Activated T-cell treated with anti-CD3 and anti-CD28 coated beads, Interleukin-2, amount 50 U/mL, for 48 hours (primary cell): ENCODE measurements at regions not wholly inside any gene's neighbourhood (a gene's known extent, or its start where the extent isn't known, plus 50 kb on each side); places are given as distances from the start of the nearest gene placed in this dataset.

Source experiments
- DNase-seq, 2 experiments: peaks; one replicate each; pipeline ENCODE4 v3.0.0-alpha.2; 2020

DNA sequence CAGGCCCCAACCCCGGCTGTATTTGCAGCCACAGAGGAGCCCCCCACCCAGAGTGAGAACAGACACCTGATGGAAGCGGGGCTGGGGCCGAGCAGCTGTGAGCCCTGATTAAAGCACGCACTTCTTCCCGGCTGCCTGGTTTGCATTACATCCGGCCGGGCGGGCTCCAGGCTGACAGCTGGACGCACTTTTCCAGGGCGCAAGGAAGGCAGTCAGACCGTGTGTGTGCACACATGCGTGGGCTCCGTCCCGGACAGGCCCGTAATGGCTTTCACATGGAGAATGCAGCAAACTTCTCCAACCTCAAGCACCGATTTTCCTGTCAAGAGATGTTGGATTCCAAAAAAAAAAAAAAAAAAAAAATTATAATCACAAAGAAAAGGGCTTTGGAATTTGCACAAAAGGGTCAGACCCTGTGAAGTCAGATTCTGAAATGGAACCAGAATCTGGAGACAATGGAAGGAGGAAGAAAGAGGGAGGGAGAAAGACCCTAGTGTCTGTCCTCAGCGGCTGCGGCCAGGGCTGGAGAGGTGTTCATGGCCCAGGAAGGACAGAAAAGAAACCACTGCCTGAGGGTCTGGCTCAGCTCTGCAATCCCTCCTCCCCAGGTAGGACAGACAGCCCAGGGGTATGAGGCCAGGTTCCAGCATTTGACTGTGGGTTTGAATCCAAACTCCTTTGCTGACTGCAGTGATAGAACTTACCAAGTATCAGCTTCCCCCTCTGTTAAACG lies 365.5 kb downstream of the MN1 start:
- no peak for DNase-seq

DNA sequence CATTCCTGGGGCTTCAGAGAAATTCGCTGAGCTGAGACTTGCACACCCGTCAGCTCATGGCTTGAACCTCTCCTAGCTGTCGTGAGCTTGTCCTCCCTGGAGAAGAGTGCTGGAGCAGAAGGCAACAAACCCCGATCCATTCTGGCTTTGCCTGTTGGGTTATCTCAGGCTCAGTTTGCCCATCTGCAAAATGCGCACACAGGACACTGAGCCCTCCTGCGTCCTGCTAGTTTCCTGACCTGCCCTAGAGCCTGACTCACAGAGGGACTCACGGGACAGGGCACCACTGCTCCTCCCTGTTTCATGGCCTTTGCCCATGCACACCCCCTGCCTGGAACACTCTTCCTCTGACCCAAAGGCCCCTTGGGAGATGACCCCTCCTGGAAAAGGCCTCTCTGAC lies 365.0 kb downstream of the MN1 start:
- no peak for DNase-seq

DNA sequence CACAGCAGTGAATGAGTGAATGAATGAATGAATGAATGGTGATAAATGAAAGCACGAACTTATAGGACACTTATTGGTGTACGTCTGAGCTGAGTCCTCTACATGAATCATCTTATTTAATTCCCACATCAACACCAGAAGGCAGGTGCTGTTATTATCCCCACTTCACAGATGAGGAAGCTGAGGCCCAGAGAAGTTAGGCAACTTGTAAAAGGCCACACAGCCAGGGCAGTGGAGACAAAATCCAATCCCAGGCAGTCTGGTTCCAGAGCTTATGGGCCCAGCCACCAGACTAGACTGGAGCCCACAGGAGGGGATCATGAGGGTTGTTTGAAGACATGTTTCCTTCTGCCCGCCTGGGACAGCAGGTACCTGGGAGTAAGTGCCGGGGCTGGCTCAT lies 364.0 kb downstream of the MN1 start:
- no peak for DNase-seq

DNA sequence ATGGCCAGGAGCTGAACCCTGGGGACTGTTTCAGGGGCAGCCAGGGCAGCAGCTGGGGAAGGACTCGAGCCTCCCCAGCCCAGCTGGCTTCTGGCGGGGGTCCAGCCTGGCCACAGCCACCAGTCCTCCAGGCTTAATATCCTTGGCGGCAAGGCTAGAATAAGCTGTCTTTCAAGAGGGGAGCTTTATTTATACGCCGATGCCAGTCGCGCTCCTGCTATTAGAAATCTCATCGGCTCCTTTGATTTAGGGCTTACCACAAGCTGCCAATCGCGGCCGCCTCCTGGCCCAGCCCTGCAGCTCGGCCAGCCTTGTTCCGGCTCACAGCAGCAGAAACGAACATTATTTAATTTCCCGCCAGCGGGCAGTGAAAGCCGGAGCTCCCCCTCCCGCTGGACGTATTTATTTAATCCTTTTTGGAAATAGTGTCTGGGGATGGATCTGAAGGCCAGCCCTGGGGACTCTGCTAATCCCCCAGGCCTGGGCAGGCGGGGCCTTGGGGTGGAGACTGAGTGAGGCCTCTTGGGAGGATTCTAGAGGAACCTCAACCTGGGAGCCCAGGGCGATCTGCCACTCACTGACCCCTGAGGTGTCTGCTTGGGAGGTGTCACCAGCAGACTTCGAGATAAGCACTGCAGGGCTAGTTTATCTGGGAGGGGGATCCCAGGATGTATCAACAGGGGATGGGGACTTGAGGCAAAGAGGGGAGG lies 363.1 kb downstream of the MN1 start:
- DNase-seq = no peak

DNA sequence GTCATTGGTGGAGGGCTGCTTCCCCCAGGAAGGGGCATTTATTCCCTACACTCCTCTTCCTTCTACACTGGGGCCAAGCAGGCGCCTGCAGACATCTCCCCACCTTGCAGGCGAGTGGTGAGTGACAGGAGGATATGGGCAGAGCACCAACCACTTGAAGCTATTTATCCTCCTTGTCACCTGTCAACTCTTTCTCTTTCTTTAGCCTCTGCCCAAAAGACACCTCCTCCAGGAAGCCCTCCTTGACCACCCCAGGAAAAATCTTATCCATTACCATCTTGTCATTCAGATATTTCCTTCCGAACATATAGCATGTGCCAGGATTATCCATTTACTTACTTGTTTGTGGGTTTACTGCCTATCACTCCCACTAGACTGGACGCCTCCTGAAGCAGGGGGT lies 362.4 kb downstream of the MN1 start:
- DNase-seq = no peak

DNA sequence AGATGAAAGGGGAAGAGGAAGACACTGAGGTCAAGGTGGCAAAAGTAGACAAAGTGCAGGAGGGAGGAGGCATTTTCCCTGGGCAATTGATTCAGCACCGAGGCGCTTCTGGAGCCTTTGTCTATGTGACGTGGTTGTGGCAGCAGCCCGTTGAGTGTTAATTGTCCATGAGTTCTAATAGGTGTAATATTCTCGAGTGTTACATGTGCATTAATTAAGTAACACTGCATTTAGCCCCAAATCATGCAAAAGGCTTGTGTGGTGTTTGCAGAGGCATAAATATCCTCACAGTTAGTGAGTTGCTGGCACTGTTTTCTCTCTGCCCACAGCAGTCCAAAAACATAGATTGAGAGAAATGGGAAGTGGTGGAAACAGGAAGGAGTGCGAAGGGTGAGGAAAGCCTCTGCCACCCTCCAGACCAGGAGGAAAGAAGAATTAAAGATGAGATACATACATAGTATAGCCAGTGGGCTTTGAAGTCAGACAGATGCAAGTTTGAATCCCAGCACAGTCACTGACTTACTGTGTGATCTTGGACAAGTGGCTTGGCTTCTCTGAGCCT lies 361.2 kb downstream of the MN1 start:
- DNase-seq = no peak

DNA sequence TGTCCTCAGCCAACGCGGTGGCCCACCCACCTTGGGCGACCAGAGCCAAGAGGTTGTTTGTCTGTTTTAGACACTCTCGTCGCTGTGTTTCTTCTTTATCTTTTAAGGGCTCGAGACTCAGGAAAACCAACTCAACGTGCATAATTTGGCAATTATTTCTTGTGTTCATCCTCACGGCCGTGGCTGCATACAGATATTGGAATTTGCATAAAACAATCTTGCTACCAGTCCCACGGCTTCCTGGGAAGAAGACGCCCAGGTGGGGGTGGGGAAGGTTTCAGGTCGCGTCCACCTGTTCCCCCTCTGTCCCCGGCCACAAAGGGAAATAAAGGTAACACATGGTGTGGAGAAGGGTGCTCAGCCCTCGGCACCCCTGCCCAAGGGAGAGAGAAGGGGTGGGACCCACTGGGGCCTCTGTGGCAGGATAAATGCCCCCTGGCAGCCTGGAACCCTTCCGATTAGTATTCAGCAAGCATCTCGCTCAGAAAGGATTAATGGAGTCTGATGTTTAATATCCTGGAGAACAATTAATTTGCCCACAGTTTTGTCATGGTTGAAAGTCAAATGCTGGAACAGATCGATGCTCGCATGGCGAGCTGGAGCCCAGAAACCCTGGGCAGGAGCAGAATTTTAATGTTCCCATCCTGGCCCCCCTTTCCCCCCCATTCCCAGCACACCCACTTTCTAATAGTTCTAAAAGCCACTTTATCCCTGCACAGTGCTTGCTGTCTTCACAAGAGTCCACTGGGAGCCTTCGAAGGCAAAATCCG lies 359.7 kb downstream of the MN1 start:
- no peak for DNase-seq

DNA sequence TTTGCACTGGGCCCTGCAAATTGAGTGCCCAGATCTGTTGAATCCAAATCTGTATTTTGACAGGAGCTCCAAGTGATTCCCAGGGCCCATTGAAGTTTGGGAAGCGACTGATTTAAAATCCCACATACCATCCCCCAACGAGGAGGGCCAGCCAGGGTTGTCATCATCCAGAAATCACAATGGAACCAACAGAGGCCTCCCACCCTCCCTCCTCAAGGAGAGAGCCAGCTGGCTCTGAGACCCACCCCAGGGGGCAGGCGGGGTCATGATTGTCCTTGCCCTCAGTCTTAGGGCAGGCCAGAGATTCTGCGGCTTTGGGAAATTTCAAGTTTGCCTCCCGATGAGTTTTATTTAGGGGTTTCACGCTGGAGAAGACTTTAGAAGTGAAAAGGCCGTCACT lies 358.2 kb downstream of the MN1 start:
- DNase-seq = no peak

DNA sequence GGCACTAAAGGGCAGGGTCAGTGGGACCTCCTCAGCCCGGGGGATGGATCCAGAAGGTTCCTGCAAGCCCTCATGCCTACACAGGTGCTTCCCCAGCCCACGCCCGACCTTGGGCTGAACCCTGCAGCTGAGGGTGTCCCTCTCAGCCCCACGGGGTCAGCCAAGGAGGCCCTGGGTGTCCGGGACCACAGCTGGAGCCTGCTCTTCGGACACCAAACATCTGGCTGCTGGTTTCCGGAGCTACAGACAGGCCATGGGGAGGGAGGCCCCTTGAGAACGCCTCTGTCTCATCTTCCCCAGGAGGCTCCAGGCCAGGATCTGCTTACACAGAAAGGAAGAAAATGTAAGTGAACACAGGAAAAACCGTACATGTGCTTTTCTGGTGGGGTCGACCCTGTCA lies 355.7 kb downstream of the MN1 start:
- DNase-seq = no peak

DNA sequence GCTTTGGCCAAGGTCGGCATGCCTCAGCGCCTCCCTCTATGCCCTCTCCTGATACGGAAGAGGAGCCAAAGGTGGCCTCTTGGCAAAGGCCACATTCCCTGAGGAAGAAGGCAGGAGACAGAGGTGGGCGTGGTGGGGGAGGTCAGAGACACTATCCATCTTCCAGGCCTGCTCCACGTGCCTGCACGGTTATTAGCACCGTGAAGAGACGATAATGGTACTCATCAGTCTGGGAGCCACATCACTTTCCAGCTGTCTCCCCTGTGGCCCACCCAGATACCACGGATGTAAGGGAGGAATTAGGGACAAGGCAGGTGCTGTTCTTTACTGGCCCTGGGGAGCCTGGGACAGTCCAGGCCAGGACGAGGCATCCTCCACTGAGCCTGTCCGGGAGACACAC lies 354.3 kb downstream of the MN1 start:
- DNase-seq = no peak

DNA sequence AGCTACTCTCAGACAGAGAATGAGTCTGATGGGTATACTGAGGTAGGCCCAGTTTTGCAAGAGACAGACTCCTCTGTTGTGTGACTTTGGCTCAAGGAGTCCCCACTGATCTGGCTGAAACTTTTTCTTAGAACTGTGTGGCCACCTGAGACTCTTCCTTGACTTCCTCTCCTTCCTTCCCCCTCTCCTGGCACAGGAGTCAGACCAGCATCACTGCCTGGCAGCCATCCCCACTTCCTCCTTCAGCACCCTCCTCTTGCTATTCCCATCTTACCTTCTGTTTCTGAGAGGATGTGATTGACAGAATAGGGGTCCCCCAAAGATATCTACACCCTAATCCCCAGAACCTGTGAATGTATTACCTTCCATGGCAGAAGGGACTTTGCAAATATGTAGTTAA lies 351.1 kb downstream of the MN1 start:
- DNase-seq = no peak

DNA sequence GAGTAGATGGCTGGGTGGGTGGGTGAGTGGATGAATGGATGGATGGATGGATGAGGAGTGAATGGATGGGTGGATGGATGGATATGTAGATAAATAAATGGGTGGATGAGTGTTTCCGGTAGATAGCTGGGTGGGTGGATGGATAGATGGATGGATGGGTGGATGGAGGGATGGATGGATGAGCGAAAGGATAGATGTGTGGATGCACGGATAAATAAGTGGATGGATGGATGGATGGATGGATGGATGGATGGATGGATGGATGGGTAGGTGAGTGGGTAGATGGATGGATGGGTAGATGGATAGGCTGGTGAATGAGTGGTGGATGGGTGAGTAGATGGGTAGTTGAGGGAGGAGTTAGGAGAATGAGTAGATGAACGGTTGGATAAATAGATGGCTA lies 349.3 kb downstream of the MN1 start:
- DNase-seq = no peak

DNA sequence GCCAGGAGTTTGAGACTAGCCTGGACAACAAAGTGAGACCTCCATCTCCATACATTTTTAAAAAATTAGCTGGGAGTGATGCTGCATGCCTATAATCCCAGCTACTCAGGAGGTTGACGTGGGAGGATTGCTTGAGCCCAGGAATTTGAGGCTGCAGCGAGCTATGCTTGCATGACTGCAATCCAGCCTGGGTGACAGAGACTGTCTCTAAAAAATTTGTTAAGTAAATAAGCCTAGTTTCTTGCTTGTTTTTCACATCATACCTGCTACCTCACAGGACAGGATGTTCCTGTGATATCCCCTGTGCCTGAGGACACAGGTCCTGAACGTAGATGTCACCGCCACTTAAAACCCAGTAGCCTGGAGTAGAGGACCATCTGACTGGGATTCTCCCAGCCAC lies 348.6 kb downstream of the MN1 start:
- no peak for DNase-seq

DNA sequence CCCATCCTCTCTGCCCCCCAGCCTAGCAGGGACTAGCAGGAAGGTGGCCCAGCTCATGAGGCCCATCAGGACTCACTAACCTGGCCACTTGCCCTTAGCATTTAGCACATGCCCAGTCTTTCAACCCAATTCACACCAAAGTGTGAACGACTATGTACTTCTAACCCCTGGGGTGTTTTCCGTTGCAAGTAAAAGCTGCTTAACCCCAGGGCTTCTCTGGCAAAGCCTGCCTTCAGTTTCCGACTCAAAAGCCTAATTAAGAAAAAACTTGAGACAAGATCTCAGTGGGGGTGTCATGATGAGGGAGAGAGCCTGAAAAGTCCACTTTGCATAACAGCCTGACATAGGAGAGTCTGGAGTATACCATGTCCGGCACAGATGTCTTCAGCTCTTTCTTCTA lies 347.8 kb downstream of the MN1 start:
- DNase-seq = no peak

DNA sequence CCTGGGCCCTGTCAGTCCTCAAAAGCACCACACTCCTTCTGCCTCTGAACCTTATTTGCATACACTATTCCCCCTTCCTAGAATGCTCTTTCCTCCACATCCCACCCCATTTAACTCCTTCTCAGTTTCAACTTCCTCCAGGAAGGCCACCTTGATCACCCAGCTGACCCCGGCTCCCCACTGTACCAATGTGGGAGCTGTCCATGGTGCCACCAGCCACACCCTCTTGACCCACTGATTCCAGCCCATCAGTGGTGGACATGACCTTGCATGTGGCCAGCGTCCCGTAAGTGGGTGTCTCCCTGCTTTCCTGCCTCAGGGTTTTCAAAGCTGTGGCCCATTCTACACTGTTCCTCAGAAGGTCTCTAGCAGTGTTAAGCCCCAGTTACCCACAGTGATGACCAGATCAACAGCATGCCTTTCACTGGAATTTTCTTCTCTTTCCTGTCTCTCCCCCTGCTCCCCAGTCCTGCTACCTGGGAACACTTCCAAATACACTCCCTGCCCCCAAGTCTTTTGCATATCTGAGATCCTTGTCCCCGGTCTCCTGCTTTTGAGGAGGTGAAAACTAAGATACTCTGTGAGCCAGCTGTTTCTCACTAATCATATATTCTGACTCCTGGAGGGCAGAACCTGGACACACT lies 346.6 kb downstream of the MN1 start:
- DNase-seq = no peak

DNA sequence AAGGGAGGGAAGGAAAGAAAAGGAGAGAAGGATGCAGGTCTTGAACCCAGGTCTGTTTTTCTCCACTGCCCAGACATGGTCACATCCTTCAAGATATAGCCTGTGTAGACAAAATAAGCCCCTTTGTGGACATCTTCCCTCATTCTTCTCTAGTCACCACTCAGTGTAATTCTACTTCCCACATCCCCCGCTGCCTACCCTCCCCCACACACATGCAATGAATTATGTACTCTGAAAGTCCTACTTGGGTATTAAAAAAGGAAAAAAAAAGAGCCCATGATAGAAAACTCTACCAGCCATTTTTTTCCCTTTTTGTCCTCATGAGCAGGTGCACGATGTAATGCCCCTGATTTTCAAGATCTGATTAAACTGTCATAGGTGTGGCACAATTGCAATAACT lies 346.0 kb downstream of the MN1 start:
- DNase-seq = no peak

DNA sequence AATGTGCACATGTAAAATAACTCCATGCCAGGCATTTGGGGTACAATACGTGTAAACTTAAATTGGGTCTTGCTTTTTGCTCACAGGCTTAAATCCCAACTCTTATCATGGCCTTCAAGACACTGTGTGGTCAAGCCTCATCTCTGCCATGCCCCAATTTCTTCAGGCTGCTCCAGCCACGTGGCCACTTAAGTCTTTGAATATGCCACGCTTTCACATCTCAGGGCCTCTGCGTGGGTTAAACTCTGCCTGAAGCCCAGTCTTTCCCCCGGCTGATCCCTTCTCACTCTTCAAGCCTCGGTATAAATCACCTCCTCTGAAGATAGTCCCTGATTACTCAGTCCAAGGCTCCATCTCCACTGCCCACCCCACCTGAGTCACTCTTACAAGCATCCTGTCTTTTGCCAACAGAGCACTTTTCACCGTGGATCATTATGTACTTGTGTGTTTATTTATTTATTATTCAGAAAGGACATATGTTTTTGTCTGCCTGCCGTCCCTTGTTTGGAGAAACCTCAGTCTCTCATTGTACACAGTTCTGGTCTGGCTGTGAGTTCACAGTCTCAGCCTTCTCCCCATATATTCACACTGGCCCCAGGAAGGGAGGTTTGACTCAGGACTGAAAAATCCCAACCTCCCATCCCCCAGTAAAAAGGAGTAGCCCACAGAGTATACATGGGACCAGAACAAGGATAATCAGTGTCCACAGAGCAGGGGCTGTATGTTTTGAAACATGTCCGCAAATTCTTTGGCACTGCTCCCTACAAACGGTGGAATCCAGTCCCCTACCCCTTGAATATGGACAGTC lies 344.7 kb downstream of the MN1 start:
- no peak for DNase-seq

DNA sequence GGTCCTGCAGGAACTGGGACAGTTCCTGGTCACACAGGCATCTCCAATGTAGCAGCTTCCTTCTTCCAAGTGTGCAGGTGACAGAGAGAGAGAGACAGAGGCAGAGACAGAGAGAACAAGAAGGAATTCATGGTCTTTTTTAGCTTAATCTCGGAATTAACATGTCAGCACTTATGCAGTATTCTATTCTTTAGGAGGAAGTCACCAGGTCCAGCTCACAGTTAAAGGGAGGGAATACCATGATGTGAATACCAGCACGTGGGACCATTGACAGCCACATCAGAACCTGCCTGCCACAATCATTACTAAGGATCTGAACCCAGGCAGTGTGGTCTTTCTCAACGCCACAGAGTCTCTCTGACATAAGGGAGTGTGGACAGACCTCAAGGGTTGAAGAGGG lies 341.6 kb downstream of the MN1 start:
- no peak for DNase-seq

DNA sequence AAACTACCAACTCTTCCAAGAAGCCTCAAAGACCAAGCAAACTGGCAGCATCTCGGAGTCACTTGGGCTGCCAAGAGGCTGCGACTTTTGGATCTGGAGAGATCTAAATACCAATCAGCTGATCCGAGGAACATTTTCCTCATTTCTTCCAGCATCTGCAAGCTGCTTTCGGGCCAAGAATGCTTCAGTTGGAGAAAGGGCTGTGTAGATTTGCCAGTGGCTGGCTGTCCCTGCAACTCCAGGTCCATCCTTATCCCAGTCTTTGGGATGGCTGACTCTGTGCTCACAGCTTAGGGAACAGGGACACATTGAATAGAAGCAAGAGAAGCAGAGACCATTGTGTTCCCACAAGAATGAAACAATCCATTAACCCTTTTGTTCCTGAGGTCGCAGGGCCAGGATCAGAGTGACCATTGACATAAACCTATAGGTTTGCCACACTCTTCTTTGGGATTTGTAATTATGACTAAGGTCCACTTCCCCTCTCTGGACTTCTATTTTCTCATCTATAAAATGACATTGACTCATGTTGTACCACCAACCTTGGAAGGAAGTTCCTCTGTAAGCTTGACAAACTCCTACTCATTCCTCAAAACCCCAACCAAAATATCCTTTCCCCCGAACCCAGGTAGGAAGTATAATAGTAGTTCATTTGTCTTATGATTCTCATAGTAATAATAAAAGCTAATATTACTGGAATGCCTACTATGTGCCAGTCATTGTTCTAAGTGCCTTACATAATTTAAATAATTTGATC lies 340.8 kb downstream of the MN1 start:
- no peak for DNase-seq

DNA sequence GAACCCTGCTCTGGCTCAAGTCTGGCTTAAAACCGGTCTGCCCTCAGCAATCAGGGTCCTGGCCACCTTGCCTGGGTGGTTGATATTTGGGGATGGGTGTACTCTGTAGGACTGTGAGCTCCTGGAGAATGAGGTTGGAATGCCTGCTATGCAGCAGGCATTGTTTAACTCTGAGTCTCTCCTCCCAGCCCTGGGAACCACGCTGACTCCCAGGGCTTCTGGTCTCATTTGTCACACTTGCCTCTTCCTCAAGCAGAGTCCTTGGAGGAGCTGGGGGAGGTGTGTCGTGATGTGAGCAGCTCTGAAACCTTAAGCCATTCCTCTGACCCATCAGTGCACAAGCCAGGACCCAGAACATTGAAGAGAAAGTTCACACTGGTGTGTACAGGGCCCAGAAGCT lies 340.1 kb downstream of the MN1 start:
- DNase-seq = no peak

DNA sequence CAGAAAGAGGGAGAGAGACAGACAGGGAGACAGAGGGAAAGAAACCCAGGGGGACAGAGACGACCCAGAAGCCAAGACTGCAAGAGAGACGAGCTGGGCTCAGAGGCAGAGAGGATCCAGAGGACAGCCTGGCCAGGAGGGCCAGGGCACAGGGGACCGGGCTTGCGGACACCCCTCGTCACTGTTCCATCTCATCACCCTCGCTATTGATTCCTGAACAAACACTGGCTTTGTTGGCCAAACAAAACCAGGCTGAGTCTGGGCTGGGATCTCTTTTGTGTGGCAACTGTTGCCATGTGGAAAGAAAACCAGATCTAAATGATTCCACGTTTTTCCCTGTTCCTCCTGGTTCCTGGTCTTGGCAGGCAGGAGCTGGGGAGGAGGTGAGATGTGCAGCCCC lies 339.4 kb downstream of the MN1 start:
- no peak for DNase-seq
